Caco-2 (cell line): ENCODE measurements at regions not wholly inside any gene's neighbourhood (a gene's known extent, or its start where the extent isn't known, plus 50 kb on each side); places are given as distances from the start of the nearest gene placed in this dataset.

Experiments
- BruUV-seq: library from RNA; stranded (reverse); fragments of 400-500 nt; replicated peaks from 2 replicates; lab custom pipeline; 2021; lab: Mats Ljungman, UMichigan
- CTCF ChIA-PET: fragments of 300-600 bp; sonication (Branson Sonifier 250); formaldehyde crosslinking; loops from one replicate; lab custom pipeline; 2022; ENCODE audit warnings: antibody characterized with exemption; lab: Charles Lee
- POLR2A ChIA-PET: fragments of 300-600 bp; sonication (Branson Sonifier 250); formaldehyde crosslinking; loops from one replicate; lab custom pipeline; 2022; ENCODE audit warnings: antibody characterized with exemption; lab: Charles Lee
- DNase-seq, 2 experiments: peaks; one replicate each; pipeline versions ENCODE4 v3.0.0 to v3.0.0-alpha.2; 2020 to 2022
- H3K27me3 ChIP-seq: replicated peaks from 2 replicates; pipeline ENCODE4 v1.6.0; 2011; ENCODE audit warnings: low read length; ENCODE audit not compliant: control insufficient read depth, insufficient read depth
- H3K36me3 ChIP-seq: 2 replicates; pipeline ENCODE4 v1.5.1; 2011; ENCODE audit warnings: low read length; ENCODE audit not compliant: control insufficient read depth, insufficient read depth
- H3K4me1 ChIP-seq: fragments of 250-450 bp; sonication (Bioruptor Pico); 2 replicates; pipeline ENCODE4 v1.5.1; 2020; ENCODE audit warnings: mild to moderate bottlenecking
- H3K4me3 ChIP-seq: 2 replicates; pipeline ENCODE4 v1.5.1; 2011; ENCODE audit warnings: low read depth, mild to moderate bottlenecking, control low read depth, low read length
- H3K9me3 ChIP-seq: fragments of 250-450 bp; sonication (Bioruptor Pico); 2 replicates; pipeline ENCODE4 v1.5.1; 2020; ENCODE audit warnings: mild to moderate bottlenecking, moderate library complexity
- H3K27ac Mint-ChIP-seq: one replicate; pipeline ENCODE4 v1.8.0; 2022; ENCODE audit warnings: mixed read lengths; ENCODE audit not compliant: unreplicated experiment
- H3K27me3 Mint-ChIP-seq: one replicate; pipeline ENCODE4 v1.8.0; 2022; ENCODE audit warnings: mixed read lengths; ENCODE audit not compliant: insufficient read depth, unreplicated experiment
- H3K36me3 Mint-ChIP-seq: one replicate; pipeline ENCODE4 v1.8.0; 2022; ENCODE audit warnings: mild to moderate bottlenecking, mixed read lengths; ENCODE audit not compliant: insufficient read depth, unreplicated experiment
- H3K4me1 Mint-ChIP-seq: one replicate; pipeline ENCODE4 v1.8.0; 2022; ENCODE audit warnings: low read depth, mixed read lengths; ENCODE audit not compliant: unreplicated experiment
- H3K4me3 Mint-ChIP-seq: one replicate; pipeline ENCODE4 v1.8.0; 2022; ENCODE audit warnings: mild to moderate bottlenecking, moderate library complexity, mixed read lengths; ENCODE audit not compliant: unreplicated experiment
- H3K9me3 Mint-ChIP-seq: one replicate; pipeline ENCODE4 v1.8.0; 2022; ENCODE audit warnings: mixed read lengths; ENCODE audit not compliant: unreplicated experiment
- intact Hi-C: fragments of 100-400 bp; cut with micrococcal nuclease; formaldehyde crosslinking; loops from one replicate; pipeline ENCODE4 v1.10.0; 2022; ENCODE audit not compliant: unreplicated experiment
- TF ChIP-seq, protein P1 (sequence below), 2 experiments: fragments of 200-600 bp in 1 of 2; IDR thresholded peaks; 1 replicate in 1 of 2; 2 replicates in 1 of 2; pipeline versions ENCODE4 v1.5.1 to v1.8.0; 2011 to 2022; ENCODE audit warnings: antibody characterized with exemption in 1 of 2, control low read depth in 1 of 2, inconsistent platforms in 1 of 2, low read depth in 1 of 2, low read length in 1 of 2, mild to moderate bottlenecking in 1 of 2, moderate library complexity in 1 of 2; ENCODE audit not compliant: insufficient read depth in 1 of 2, severe bottlenecking in 1 of 2, unreplicated experiment in 1 of 2

DNA sequence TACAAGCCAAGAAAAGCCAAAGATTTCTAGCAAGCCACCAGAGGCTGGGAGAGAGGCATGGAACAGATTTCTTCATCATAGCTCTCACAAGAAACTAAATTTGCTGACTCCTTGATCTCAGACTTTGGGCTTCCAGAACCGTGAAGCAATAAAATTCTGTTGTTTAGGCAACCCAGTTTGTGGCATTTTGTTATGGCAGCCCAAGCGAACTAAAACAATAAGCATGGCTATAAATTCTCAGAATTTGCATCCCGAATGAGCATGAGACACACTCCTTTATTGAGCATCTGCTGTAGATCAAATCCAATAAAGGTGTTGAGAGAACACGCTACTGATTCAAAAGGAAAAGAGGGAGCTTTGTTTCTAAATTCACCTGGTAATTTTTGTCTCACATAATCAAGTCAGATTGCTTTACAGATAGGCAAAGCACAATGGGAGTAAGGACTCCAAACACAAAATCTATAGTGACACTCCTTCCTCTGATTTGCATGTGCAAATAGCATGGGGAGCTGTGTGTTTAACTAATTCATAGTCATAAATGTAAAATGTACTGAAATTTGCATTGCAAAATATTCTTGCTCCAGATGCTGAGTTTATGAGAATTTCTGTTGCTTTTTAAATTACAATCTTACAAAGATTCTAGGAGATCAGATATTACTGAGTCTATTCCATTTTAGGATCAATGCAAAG is 308.7 kb downstream of the MED10 start:
- POLR2A ChIA-PET: no interaction called here
- Mint-ChIP-seq H3K27me3 (peaks cover 4% of the 10 kb centered on the region), H3K27ac (no peak overlapping the region), H3K4me3 (no peak overlapping the region), H3K9me3 (peaks cover 7% of the 10 kb centered on the region), H3K4me1 (no peaks in the 10 kb centered on the region), H3K36me3 (no peaks in the 10 kb centered on the region)
- no peaks in the 10 kb centered on the region for H3K27me3 ChIP-seq
- H3K4me3 ChIP-seq: no peak overlapping the region
- H3K36me3 ChIP-seq: no peaks in the 10 kb centered on the region
- CTCF ChIA-PET: no interaction called here
- H3K9me3 ChIP-seq: no peaks in the 10 kb centered on the region
- intact Hi-C loops: no loop called here
- H3K4me1 ChIP-seq: no peaks in the 10 kb centered on the region
- TF ChIP-seq, protein P1, sequence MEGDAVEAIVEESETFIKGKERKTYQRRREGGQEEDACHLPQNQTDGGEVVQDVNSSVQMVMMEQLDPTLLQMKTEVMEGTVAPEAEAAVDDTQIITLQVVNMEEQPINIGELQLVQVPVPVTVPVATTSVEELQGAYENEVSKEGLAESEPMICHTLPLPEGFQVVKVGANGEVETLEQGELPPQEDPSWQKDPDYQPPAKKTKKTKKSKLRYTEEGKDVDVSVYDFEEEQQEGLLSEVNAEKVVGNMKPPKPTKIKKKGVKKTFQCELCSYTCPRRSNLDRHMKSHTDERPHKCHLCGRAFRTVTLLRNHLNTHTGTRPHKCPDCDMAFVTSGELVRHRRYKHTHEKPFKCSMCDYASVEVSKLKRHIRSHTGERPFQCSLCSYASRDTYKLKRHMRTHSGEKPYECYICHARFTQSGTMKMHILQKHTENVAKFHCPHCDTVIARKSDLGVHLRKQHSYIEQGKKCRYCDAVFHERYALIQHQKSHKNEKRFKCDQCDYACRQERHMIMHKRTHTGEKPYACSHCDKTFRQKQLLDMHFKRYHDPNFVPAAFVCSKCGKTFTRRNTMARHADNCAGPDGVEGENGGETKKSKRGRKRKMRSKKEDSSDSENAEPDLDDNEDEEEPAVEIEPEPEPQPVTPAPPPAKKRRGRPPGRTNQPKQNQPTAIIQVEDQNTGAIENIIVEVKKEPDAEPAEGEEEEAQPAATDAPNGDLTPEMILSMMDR (IDR thresholded peaks at IDR 0.05; ENCODE audit: insufficient read depth in 1 of 2, low read depth in 1 of 2, low read length in 1 of 2, severe bottlenecking in 1 of 2, unreplicated experiment in 1 of 2): no peak
- no TSS peak for BruUV-seq
- DNase-seq: no peak

DNA sequence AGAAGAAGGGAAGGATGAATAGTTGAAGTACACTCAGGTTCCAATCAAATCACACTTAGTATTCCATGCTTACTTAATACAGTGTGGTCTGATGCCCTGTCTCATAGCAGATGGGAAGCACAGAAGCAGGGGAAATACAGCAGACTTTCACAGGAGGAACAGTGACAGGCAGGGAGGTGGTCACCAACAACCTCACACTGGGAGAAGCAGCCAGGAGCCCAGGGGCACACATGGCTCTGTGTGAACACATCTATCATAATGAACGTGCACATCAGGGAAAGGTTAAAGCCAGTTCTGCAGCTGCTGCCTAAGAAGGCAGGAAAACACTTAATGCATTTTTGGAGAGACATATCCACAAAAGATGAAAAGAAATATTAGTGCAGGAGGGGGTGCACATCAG is 312.3 kb downstream of the MED10 start:
- intact Hi-C loops: no loop called here
- Mint-ChIP-seq H3K9me3 (no peaks in the 10 kb centered on the region), H3K27me3 (no peaks in the 10 kb centered on the region), H3K27ac (no peak overlapping the region), H3K36me3 (no peaks in the 10 kb centered on the region), H3K4me3 (no peak overlapping the region), H3K4me1 (no peaks in the 10 kb centered on the region)
- no peak for DNase-seq
- no TSS peak for BruUV-seq
- H3K4me1 ChIP-seq: no peaks in the 10 kb centered on the region
- ChIA-PET POLR2A (no interaction called here), CTCF (no interaction called here)
- H3K27me3 ChIP-seq: no peaks in the 10 kb centered on the region
- no peaks in the 10 kb centered on the region for H3K36me3 ChIP-seq
- TF ChIP-seq, protein P1 (IDR thresholded peaks at IDR 0.05; ENCODE audit: insufficient read depth in 1 of 2, low read depth in 1 of 2, low read length in 1 of 2, severe bottlenecking in 1 of 2, unreplicated experiment in 1 of 2): no peak
- H3K4me3 ChIP-seq: no peak overlapping the region
- H3K9me3 ChIP-seq: no peaks in the 10 kb centered on the region

DNA sequence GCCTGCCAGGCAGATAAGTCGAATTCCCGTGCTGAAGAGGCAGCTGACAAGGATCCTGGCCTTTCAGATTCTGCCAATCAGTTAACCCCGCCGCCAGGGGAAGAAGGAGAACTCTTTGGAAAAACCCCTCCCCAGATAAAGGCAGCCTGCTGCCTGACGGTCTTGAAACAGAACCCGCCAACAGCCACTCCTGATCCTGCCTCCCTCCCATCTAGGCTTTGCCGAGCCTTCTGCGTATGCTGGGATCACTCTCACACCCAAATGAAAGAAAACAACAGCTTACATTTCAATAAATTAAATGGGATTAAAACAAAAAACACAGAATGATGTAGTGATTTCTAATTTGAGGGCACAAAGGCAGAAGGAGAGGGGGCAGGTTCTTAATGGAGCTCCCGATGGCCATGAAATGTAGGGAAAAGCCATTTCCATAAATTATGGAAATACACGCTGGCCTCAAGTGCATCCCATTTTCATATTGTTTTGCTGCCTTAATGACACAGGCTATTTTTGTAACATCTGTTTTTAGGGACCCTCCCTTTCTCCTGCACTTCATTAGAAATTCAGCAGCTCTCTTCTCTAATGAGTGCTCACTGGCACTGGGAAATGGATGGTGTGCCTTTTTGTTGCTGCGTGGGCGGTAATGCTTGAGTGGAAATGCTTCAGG is 319.1 kb downstream of the MED10 start:
- Mint-ChIP-seq H3K9me3 (no peaks in the 10 kb centered on the region), H3K27me3 (no peaks in the 10 kb centered on the region), H3K4me1 (no peaks in the 10 kb centered on the region), H3K36me3 (no peaks in the 10 kb centered on the region), H3K27ac (no peak overlapping the region), H3K4me3 (no peak overlapping the region)
- ChIA-PET POLR2A (no interaction called here), CTCF (no interaction called here)
- no peaks in the 10 kb centered on the region for H3K4me1 ChIP-seq
- no peak for DNase-seq
- no peaks in the 10 kb centered on the region for H3K36me3 ChIP-seq
- no TSS peak for BruUV-seq
- TF ChIP-seq, protein P1 (IDR thresholded peaks at IDR 0.05; ENCODE audit: insufficient read depth in 1 of 2, low read depth in 1 of 2, low read length in 1 of 2, severe bottlenecking in 1 of 2, unreplicated experiment in 1 of 2): no peak
- no peaks in the 10 kb centered on the region for H3K9me3 ChIP-seq
- no peaks in the 10 kb centered on the region for H3K27me3 ChIP-seq
- intact Hi-C loops: no loop called here
- H3K4me3 ChIP-seq: no peak overlapping the region
